Lower lobe of right lung (tissue), 2 donors: ENCODE measurements at regions not wholly inside any gene's neighbourhood (a gene's known extent, or its start where the extent isn't known, plus 50 kb on each side); places are given as distances from the start of the nearest gene placed in this dataset.

ENCODE experiments used
- ATAC-seq, 2 donors: fragments of 200-7000 bp; cut with Tn5 transposase; one replicate each; pipeline ENCODE4 v1.9.1; 2020 to 2022; ENCODE audit warnings: mild to moderate bottlenecking in 2 of 2, moderate library complexity in 2 of 2
- DNase-seq: peaks from one replicate; pipeline ENCODE4 v3.0.0-alpha.2; 2020
- H3K27ac ChIP-seq: fragments of 200-600 bp; one replicate; pipeline ENCODE4 v1.8.0; 2022
- H3K27me3 ChIP-seq: fragments of 200-600 bp; one replicate; pipeline ENCODE4 v1.8.0; 2022; ENCODE audit warnings: low read depth
- H3K36me3 ChIP-seq: fragments of 200-600 bp; one replicate; pipeline ENCODE4 v1.8.0; 2022; ENCODE audit warnings: mild to moderate bottlenecking
- H3K4me1 ChIP-seq: fragments of 200-600 bp; one replicate; pipeline ENCODE4 v1.8.0; 2022
- H3K4me3 ChIP-seq: fragments of 200-600 bp; one replicate; pipeline ENCODE4 v1.8.0; 2022; ENCODE audit warnings: mild to moderate bottlenecking
- H3K9me3 ChIP-seq: fragments of 200-600 bp; one replicate; pipeline ENCODE4 v1.8.0; 2022
- CTCF ChIP-seq: fragments of 200-600 bp; IDR thresholded peaks from one replicate; pipeline ENCODE4 v1.8.0; 2022; ENCODE audit warnings: antibody characterized with exemption, mild to moderate bottlenecking
- intact Hi-C: fragments of 100-400 bp; cut with DNase I; formaldehyde crosslinking; loops from one replicate; pipeline ENCODE4 v1.11.0; 2022
- donor health status: DM: no; HTN: yes; CAD: no; lungs with severe emphysema.

- no peaks in the 10 kb centered on the region for H3K4me1 ChIP-seq
- no peaks in the 10 kb centered on the region for H3K9me3 ChIP-seq
- no peak for TF ChIP-seq CTCF
- no peak overlapping the region for H3K4me3 ChIP-seq
- intact Hi-C loops = no loop called here
- no peaks in the 10 kb centered on the region for H3K36me3 ChIP-seq
- ATAC-seq (no peak), DNase-seq (no peak)
- peaks cover 4% of the 10 kb centered on the region for H3K27me3 ChIP-seq
- no peak overlapping the region for H3K27ac ChIP-seq
These were observed 295.3 kb upstream of the PRKCQ start for GRCh38 chr10:6875269-6875865.

- Histone ChIP-seq H3K36me3 (no peaks in the 10 kb centered on the region), H3K27me3 (no peaks in the 10 kb centered on the region), H3K4me1 (no peaks in the 10 kb centered on the region), H3K4me3 (no peak overlapping the region), H3K27ac (no peak overlapping the region), H3K9me3 (no peaks in the 10 kb centered on the region)
- ATAC-seq = no peak
- intact Hi-C loops = no loop called here
- no peak for DNase-seq
- no peak for TF ChIP-seq CTCF
These were observed 291.1 kb upstream of the PRKCQ start for GRCh38 chr10:6871128-6871527.

- H3K27me3 ChIP-seq = no peaks in the 10 kb centered on the region
- DNase-seq (no peak), ATAC-seq (no peak)
These were observed 288.1 kb upstream of the PRKCQ start for GRCh38 chr10:6868036-6868725.

GRCh38 chr10:6866757-6867156, 286.7 kb upstream of the PRKCQ start:
- no peak for ATAC-seq
- Histone ChIP-seq H3K4me3 (no peak overlapping the region), H3K9me3 (no peaks in the 10 kb centered on the region), H3K4me1 (no peaks in the 10 kb centered on the region), H3K27ac (no peak overlapping the region), H3K36me3 (no peaks in the 10 kb centered on the region), H3K27me3 (no peaks in the 10 kb centered on the region)
- intact Hi-C loops = no loop called here
- no peak for TF ChIP-seq CTCF
- DNase-seq = no peak

More at GRCh38 chr10:6868036-6868725, 288.1 kb upstream of the PRKCQ start:
- Histone ChIP-seq H3K9me3 (no peaks in the 10 kb centered on the region), H3K27ac (no peak overlapping the region), H3K36me3 (no peaks in the 10 kb centered on the region), H3K4me1 (no peaks in the 10 kb centered on the region), H3K4me3 (no peak overlapping the region)
- no peak for TF ChIP-seq CTCF
- intact Hi-C loops = no loop called here

GRCh38 chr10:6864142-6864541, 284.1 kb upstream of the PRKCQ start:
- no peaks in the 10 kb centered on the region for H3K4me1 ChIP-seq
- ATAC-seq (no peak), DNase-seq (no peak)
- intact Hi-C loops = no loop called here
- no peaks in the 10 kb centered on the region for H3K27me3 ChIP-seq
- TF ChIP-seq CTCF = no peak
- H3K36me3 ChIP-seq = no peaks in the 10 kb centered on the region
- H3K4me3 ChIP-seq = no peak overlapping the region
- H3K9me3 ChIP-seq = no peaks in the 10 kb centered on the region
- no peak overlapping the region for H3K27ac ChIP-seq
